Osteoblast (primary cell): ENCODE measurements at regions not wholly inside any gene's neighbourhood (a gene's known extent, or its start where the extent isn't known, plus 50 kb on each side); places are given as distances from the start of the nearest gene placed in this dataset.

Source experiments
- DNase-seq: peaks from one replicate; pipeline ENCODE4 v3.0.0; 2011; ENCODE audit warnings: low spot score, mixed read lengths; ENCODE audit not compliant: insufficient read length; ENCODE audit errors: missing footprints
- H2AFZ ChIP-seq: 2 replicates; pipeline ENCODE4 v1.6.0; 2011; ENCODE audit warnings: mild to moderate bottlenecking, low read length
- H3K27ac ChIP-seq: 2 replicates; pipeline ENCODE4 v1.5.1; 2011; ENCODE audit warnings: mild to moderate bottlenecking, low read depth, low read length, moderate library complexity
- H3K27me3 ChIP-seq: 2 replicates; pipeline ENCODE4 v1.6.0; 2012; ENCODE audit warnings: mild to moderate bottlenecking, control low read depth, inconsistent platforms, low read length, moderate library complexity; ENCODE audit not compliant: insufficient read depth
- H3K36me3 ChIP-seq: 2 replicates; pipeline ENCODE4 v1.5.1; 2011; ENCODE audit warnings: mild to moderate bottlenecking, low read length, control low read depth, moderate library complexity; ENCODE audit not compliant: insufficient read depth
- H3K4me1 ChIP-seq: 2 replicates; pipeline ENCODE4 v1.5.1; 2011; ENCODE audit warnings: mild to moderate bottlenecking, low read length, control low read depth, moderate library complexity; ENCODE audit not compliant: insufficient read depth
- H3K4me2 ChIP-seq: 2 replicates; pipeline ENCODE4 v1.6.0; 2011; ENCODE audit warnings: mild to moderate bottlenecking, low read length; ENCODE audit not compliant: insufficient read depth
- H3K4me3 ChIP-seq: fragments of 200-600 bp; sonication (generic); 3 replicates; pipeline ENCODE4 v1.5.1; 2012; ENCODE audit warnings: mild to moderate bottlenecking, low read length, inconsistent platforms; ENCODE audit not compliant: insufficient read depth
- H3K79me2 ChIP-seq: 2 replicates; pipeline ENCODE4 v1.6.0; 2012; ENCODE audit warnings: mild to moderate bottlenecking, low read length, control low read depth, inconsistent platforms; ENCODE audit not compliant: insufficient read depth
- H3K9me3 ChIP-seq: 2 replicates; pipeline ENCODE4 v1.5.1; 2011; ENCODE audit warnings: low read depth, low read length, control low read depth
- H4K20me1 ChIP-seq: 2 replicates; pipeline ENCODE4 v1.6.0; 2012; ENCODE audit warnings: mild to moderate bottlenecking, low read length, control low read depth; ENCODE audit not compliant: insufficient read depth
- TF ChIP-seq, protein P1 (sequence below): IDR thresholded peaks from 2 replicates; pipeline ENCODE4 v1.5.1; 2011; ENCODE audit warnings: mild to moderate bottlenecking, low read depth, low read length, moderate library complexity; ENCODE audit errors: extremely low read depth

DNA sequence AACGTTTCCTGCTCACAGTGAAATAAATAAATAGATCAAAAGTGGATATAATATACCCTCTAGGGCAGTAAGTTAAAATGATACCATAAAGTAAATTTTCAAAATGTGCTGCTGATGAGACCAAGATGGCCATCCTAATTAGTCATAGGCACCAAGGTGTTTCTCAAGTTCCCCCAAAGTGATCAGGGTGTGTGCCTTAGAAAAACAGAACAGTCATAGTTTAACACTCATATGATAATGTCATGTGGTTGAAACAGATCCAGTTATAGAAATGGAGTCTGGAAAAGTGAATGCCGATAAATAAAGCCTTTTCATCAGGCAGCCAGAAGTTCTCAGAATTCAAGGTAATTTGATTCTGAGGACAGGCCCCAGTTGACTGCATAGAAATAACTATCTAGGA lies 161.5 kb upstream of the CDKN2B start:
- no peaks in the 10 kb centered on the region for H3K79me2 ChIP-seq
- TF ChIP-seq, protein P1, sequence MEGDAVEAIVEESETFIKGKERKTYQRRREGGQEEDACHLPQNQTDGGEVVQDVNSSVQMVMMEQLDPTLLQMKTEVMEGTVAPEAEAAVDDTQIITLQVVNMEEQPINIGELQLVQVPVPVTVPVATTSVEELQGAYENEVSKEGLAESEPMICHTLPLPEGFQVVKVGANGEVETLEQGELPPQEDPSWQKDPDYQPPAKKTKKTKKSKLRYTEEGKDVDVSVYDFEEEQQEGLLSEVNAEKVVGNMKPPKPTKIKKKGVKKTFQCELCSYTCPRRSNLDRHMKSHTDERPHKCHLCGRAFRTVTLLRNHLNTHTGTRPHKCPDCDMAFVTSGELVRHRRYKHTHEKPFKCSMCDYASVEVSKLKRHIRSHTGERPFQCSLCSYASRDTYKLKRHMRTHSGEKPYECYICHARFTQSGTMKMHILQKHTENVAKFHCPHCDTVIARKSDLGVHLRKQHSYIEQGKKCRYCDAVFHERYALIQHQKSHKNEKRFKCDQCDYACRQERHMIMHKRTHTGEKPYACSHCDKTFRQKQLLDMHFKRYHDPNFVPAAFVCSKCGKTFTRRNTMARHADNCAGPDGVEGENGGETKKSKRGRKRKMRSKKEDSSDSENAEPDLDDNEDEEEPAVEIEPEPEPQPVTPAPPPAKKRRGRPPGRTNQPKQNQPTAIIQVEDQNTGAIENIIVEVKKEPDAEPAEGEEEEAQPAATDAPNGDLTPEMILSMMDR = no peak
- no peaks in the 10 kb centered on the region for H3K27me3 ChIP-seq
- H3K27ac ChIP-seq = peak overlapping the region; percentile 59
- H3K4me2 ChIP-seq = peak overlapping the region; percentile 6
- no peaks in the 10 kb centered on the region for H3K9me3 ChIP-seq
- H3K36me3 ChIP-seq = no peaks in the 10 kb centered on the region
- H4K20me1 ChIP-seq = no peaks in the 10 kb centered on the region
- peak overlapping the region; percentile 82 for H2AFZ ChIP-seq
- DNase-seq = peak; percentile 47
- H3K4me3 ChIP-seq = no peak overlapping the region
- peaks cover 27% of the 10 kb centered on the region for H3K4me1 ChIP-seq

DNA sequence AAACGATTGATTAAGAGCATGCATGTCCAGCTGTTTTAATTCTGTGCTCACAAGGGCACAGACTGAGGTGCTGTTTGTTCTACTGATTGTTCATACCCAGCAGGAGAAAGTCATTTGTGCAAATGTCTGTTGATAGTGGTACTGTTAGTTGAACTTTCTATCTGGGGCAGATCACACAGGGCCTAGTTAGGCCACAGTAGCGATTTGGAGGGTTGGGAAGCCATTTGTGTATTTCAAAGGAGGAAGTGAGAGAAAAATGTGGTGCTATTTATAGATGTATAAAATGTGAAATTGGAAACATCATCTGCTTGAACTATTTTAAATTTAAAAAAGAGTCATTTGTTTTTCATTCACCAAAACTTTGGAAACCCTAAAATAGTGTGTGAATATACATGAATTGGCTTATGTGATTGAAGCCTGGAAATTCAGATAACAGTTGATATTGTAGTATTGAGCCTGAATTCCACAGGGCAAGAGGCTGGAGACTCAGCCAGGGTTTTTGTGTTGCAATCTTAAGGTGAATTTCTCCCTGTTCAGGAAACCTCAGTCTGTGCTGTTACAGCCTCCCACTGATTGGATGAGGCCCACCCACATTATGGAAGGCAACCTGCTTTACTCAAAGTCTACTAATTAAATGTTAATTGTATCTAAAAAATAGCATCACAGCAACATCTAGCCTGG lies 162.0 kb upstream of the CDKN2B start:
- H3K79me2 ChIP-seq = no peaks in the 10 kb centered on the region
- H3K27ac ChIP-seq = peak overlapping the region; percentile 59
- peak overlapping the region; percentile 82 for H2AFZ ChIP-seq
- H3K9me3 ChIP-seq = no peaks in the 10 kb centered on the region
- H3K4me1 ChIP-seq = peaks cover 25% of the 10 kb centered on the region
- H3K27me3 ChIP-seq = no peaks in the 10 kb centered on the region
- TF ChIP-seq, protein P1 = no peak
- no peaks in the 10 kb centered on the region for H4K20me1 ChIP-seq
- no peaks in the 10 kb centered on the region for H3K36me3 ChIP-seq
- DNase-seq = no peak
- no peak overlapping the region for H3K4me3 ChIP-seq
- no peak overlapping the region for H3K4me2 ChIP-seq

DNA sequence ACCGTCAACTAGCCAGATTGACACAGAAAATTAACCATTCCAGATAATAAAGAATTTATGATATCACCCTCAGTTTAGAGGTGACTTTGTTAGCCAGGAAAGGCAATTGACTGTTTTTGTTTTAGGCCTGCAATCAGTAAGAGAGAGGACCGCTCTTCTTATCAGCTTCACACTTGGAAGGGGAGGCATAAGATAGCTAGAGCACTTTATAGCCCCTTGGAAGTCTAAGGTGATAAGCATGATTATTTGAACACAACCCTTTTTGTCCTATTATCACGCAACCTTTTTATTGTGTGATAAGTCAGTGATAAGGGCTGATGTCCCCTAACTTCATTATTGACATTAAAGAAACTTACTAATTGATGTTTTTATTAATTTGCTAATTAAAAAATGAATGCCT lies 162.6 kb upstream of the CDKN2B start:
- Histone ChIP-seq H3K36me3 (no peaks in the 10 kb centered on the region), H3K4me3 (no peak overlapping the region), H4K20me1 (no peaks in the 10 kb centered on the region), H2AFZ (no peak overlapping the region), H3K4me2 (no peak overlapping the region), H3K4me1 (peaks cover 25% of the 10 kb centered on the region), H3K27me3 (no peaks in the 10 kb centered on the region), H3K27ac (no peak overlapping the region), H3K79me2 (no peaks in the 10 kb centered on the region), H3K9me3 (no peaks in the 10 kb centered on the region)
- no peak for DNase-seq
- TF ChIP-seq, protein P1 = no peak

DNA sequence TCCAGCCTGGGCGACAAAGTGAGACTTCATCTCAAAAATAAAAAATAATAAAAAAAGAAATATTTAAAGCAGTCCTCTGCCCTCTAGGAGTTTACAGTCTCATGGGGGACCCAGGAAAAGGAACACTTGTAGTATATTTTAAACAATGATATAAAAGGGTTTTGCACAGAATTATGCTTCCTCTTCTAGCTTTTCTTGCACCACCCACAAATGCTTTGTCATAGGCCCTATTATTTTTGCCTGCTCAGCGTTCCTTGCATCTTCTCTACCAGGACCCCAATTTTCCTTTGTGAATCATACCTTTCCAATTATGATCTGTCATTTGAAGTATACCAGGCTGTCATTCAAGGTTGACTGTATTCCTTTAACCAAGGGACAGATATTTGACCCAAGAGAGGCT lies 164.8 kb upstream of the CDKN2B start:
- H3K36me3 ChIP-seq = no peaks in the 10 kb centered on the region
- H3K4me2 ChIP-seq = no peak overlapping the region
- H2AFZ ChIP-seq = no peak overlapping the region
- peaks cover 22% of the 10 kb centered on the region for H3K4me1 ChIP-seq
- no peaks in the 10 kb centered on the region for H3K9me3 ChIP-seq
- H3K4me3 ChIP-seq = no peak overlapping the region
- TF ChIP-seq, protein P1 = no peak
- H4K20me1 ChIP-seq = no peaks in the 10 kb centered on the region
- no peak overlapping the region for H3K27ac ChIP-seq
- DNase-seq = no peak
- H3K27me3 ChIP-seq = no peaks in the 10 kb centered on the region
- H3K79me2 ChIP-seq = no peaks in the 10 kb centered on the region
